GM18499 (cell line): ENCODE measurements at regions not wholly inside any gene's neighbourhood (a gene's known extent, or its start where the extent isn't known, plus 50 kb on each side); places are given as distances from the start of the nearest gene placed in this dataset.

ENCODE experiments used
- ATAC-seq: cut with Tn5 transposase; IDR thresholded peaks from one replicate; pipeline ENCODE4 v1.9.1; 2021; ENCODE audit warnings: moderate number of reproducible peaks; ENCODE audit not compliant: insufficient read depth, unreplicated experiment

DNA sequence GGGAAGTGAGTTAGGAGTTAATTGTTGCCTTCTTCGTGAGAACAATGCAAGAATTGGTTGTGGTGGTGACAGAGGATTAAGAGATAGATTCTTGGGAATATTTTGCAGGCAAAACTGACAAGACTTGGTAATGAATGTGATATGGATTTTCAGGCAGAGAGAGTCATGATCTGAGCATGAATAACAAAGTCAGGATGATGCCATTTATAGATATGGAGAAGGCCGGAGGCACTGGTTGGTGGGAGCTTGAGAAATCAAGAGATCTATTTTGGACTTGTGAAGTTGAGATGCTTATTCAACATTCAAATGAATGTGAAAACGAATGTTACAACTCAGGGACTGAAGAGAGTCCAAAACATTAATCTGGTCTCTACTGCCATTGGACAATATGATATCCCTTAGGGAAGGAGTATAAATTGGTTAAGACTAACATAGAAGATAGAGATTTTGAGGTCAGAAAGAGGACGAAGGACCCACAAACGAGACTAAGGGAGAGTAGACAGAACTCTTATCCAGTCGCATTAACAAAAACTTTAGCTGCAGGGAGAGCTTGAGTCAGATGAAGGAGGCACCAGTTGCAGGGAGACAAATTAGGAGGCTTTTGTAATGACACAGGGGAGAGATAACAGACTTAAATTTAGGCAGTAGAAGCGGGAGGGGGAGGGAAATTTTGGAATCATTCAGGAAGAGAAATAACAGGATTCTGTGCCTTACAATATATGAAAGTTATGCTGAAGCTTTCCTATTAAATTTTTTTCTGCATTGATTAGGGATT, 1090.6 kb downstream of the GALC start:
- ATAC-seq = no peak

GRCh38 chr14:86897704-86898513, 1095.1 kb downstream of the GALC start:
- ATAC-seq = no peak

DNA sequence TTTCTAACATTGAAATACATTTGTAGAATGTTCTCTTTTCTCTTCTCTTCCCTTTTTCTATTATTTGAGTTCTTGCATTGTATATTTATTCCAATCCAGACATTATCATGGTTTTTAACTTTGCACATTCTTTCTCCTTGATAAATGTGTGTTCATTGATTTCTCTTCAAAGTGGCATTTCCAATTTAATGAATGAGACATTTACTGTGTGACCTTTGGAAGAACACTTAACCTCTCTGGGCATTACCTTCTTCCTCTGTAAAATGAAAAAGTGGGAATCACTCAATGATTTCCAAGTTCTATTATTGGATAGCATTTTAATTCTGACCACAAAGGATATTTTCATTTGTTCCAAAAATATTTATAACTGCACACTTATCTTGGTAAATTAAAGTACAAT, 1095.8 kb downstream of the GALC start:
- no peak for ATAC-seq

DNA sequence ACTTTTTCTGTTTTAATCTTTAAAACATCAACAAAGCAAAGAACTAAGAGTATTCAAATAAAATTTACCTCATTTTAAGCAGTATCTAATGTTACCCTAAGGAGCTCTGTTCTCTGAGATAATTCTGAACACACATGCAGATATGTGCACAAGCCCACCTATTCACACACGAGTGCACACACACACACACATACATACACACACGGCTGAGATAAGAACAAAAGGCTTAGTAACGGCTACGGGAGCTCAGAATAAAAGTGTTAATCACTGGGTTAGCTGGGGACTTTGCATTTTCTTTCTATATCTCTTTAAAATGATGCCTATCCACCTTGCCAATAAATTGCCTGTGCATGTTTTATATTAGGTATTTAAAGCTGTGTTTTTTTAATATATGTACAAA, 1096.3 kb downstream of the GALC start:
- ATAC-seq = no peak

GRCh38 chr14:86892152-86892956, 1100.6 kb downstream of the GALC start:
- ATAC-seq = no peak

DNA sequence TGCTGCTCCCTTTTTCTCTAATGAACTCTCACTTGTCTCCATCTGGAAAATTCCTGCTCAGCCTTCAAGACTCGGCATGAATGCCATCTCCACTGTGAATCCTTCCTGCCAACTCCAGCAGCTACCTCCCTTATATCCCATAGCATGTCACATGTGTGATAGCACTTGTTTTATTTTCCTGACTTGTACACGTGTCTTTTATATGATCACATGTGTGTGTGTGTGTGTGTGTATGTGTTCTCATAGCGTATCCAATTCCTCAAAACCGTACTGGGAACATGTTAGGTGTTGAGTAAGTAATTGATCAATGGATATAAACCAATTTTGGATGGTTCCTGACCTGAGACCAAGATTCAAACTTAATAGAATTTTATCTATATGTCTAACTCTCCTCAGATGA, 1107.7 kb downstream of the GALC start:
- no peak for ATAC-seq

GRCh38 chr14:86884498-86884897, 1108.5 kb downstream of the GALC start:
- ATAC-seq = no peak

- ATAC-seq = no peak
Observed at GRCh38 chr14:86882818-86883217, 1110.2 kb downstream of the GALC start.

DNA sequence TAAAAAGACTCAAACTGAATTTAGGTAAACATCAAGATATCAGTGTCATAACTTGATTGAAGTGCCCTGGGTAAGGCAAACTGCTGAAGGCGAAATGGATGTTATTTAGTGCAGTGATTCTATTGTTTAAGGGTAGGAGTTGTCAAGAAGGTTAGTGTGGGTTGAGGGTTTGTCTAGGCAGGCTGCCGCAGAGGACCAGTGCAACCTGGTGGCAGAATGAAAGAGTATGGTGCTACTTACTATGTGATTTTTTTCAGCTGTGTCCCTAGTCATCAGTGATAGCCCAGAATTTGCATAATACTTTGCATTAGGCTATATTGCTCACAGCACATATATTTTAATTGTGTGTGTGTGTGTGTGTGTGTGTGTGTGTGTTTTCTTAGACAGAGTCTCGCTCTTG, 1127.0 kb downstream of the GALC start:
- ATAC-seq = no peak

- no peak for ATAC-seq
Observed at GRCh38 chr14:86858591-86858990, 1134.4 kb downstream of the GALC start.

- no peak for ATAC-seq
Observed at GRCh38 chr14:86858031-86858430, 1135.0 kb downstream of the GALC start.

DNA sequence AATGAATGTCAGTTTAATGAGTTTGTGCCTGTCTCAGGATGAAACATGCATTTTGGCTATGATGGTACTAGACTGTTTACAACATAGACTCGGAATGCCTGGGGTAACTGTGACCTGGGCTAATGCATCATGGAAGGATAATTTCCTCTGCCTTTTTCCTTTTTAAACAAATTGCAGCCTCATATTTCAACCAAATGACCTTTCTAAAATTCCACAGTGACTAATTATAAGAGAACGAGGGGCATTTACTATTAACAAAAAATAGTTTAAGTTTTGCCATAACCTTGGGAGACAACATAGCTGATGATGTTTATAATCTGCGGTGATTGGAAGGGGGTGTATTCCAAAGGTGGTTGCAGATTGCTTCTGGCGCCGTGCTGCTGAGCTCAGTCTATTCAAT, 1140.5 kb downstream of the GALC start:
- no peak for ATAC-seq

DNA sequence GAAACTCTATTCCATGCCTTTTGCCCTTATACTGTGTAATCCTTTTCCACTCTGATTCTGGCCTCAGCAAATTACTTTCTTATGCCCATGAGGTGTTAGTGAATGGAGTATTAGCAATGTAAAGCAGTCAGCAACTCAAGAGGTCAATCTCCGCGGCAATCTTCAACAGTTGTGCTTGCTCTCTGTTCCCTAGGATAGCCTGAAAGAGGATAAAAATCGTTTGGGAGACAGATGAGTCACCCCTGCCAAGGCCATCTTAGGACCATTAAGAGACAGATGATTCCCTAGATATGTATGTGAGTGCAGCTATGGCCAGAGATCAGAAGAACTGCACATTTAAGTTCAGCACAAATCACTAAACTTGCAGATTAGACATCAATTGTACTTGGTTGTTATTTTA, 1145.8 kb downstream of the GALC start:
- ATAC-seq = no peak

DNA sequence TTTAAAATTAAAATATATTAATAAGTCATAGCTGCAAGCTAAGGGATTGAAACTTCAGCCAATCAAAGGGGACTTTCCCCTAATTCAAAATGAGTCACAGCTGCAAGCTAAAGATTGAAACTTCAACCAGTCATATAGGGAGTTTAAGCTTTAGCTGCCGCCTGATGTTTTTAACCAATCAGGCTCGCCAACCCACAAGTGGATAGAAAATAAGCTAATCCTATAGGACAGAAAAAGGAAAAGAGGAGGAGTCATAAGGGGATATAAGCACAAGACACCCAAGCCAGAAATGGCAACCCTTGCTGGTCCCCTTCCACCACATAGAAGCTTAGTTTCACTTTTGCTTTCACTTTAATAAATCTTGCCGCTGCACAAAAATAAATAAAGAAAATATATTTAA, 1154.6 kb downstream of the GALC start:
- no peak for ATAC-seq

GRCh38 chr14:86826661-86827060, 1166.3 kb downstream of the GALC start:
- ATAC-seq = no peak

DNA sequence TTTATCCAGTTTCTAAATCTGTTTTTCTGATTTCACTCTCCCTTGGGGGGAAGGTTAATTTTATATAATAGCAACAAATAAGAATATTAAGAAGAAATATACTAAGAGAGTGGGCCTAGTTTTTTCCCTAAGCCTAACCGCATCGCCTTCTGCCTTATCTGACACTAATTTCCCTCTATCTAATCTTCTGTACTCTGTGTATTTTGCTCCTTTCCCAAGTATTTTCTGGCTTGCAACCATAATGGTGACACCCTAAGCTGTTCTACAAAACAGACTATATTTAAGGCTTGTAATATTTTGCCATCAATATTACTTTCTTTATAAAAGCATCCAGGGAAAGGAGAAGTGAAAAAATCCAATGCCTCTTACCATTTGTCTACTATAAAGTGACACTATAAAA, 1168.8 kb downstream of the GALC start:
- ATAC-seq = no peak

GRCh38 chr14:86823581-86823980, 1169.4 kb downstream of the GALC start:
- ATAC-seq = no peak

GRCh38 chr14:86815341-86815740, 1177.6 kb downstream of the GALC start:
- no peak for ATAC-seq

DNA sequence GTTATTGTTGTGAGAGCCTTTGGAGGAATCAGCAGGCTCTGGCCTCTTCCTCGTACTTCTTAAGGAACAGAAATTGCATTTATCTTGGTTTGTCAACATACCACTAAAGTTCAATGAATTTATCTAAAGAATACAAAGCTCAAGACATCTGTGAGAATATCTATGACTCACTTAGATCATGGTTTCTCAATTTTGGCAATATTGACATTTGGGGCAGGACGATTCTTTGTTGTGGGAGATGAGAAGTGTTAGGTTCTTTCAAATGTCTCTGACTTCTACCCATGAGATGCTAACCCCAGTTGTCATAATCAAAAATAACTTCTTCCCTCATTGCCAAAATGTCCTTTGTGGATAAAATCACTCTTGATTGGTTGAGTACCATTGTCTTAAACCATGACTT, 1190.3 kb downstream of the GALC start:
- no peak for ATAC-seq

GRCh38 chr14:86799244-86799647, 1193.7 kb downstream of the GALC start:
- no peak for ATAC-seq

GRCh38 chr14:86798330-86798729, 1194.7 kb downstream of the GALC start:
- ATAC-seq = no peak
